ENCODE measurements at regions not wholly inside any gene's neighbourhood (a gene's known extent, or its start where the extent isn't known, plus 50 kb on each side); places are given as distances from the start of the nearest gene placed in this dataset.

DNA sequence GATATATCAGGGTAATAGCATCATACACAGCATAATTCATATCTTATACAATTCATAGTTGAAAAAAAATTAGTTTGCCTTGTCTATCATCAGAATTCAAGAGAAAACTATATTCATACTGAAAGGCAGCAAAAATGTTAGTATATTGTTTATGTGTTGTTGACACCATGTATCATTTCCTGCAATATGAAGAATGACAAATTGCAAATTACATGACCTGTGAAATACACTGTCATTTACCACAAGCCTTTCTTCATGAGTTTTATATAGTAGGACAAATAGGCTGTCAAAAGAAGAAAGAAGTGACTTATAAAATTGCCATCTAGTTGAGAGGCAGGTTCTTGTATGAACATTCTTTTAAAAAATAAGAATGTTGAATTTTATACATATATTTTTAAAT is 1136.3 kb upstream of the CDH9 start:
- peaks cover 3% of the 10 kb centered on the region; the same call in 2 of the 3 replicates for H3K36me3 Mint-ChIP-seq (ENCODE audit: low read depth)
- TF ChIP-seq REST (IDR thresholded peaks at IDR 0.05; ENCODE audit: unreplicated experiment) (no peak), CTCF (conservative IDR thresholded peaks at IDR 0.05; ENCODE audit: low read depth in 2 of 2) (no peak), STAT1 (IDR thresholded peaks at IDR 0.05; ENCODE audit: unreplicated experiment) (no peak), CREB1 (CRISPR knock-in tag; IDR thresholded peaks at IDR 0.05; ENCODE audit: low read depth) (no peak), EZH2phosphoT487 (IDR thresholded peaks at IDR 0.05; ENCODE audit: unreplicated experiment) (no peak), JUNB (IDR thresholded peaks at IDR 0.05; ENCODE audit: unreplicated experiment) (no peak), POLR2AphosphoS5 (IDR thresholded peaks at IDR 0.05; ENCODE audit: low read depth) (no peak), ZNF114 (CRISPR knock-in tag; IDR thresholded peaks at IDR 0.05) (no peak)
- TF ChIP-seq, protein P1, sequence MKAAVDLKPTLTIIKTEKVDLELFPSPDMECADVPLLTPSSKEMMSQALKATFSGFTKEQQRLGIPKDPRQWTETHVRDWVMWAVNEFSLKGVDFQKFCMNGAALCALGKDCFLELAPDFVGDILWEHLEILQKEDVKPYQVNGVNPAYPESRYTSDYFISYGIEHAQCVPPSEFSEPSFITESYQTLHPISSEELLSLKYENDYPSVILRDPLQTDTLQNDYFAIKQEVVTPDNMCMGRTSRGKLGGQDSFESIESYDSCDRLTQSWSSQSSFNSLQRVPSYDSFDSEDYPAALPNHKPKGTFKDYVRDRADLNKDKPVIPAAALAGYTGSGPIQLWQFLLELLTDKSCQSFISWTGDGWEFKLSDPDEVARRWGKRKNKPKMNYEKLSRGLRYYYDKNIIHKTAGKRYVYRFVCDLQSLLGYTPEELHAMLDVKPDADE (IDR thresholded peaks at IDR 0.05), result no peak
- Histone ChIP-seq H3K4me2 (no peak overlapping the region), H3K79me2 (replicated peaks; ENCODE audit: insufficient read depth) (no peaks in the 10 kb centered on the region), H3K4me1 (ENCODE audit: insufficient read depth) (no peaks in the 10 kb centered on the region), H3K4me3 (no peak overlapping the region), H3K9me2 (ENCODE audit: insufficient read depth) (peaks cover 9% of the 10 kb centered on the region; the same call in 1 of the 2 replicates), H3K27ac (ENCODE audit: low read depth) (no peak overlapping the region), H3K27me3 (ENCODE audit: insufficient read depth) (no peaks in the 10 kb centered on the region), H4K20me1 (replicated peaks; ENCODE audit: insufficient read depth) (no peaks in the 10 kb centered on the region), H2AFZ (no peak overlapping the region), H3K36me3 (ENCODE audit: insufficient read depth) (no peaks in the 10 kb centered on the region), H3F3A (replicated peaks; ENCODE audit: low read depth) (no peaks in the 10 kb centered on the region)
- no peak overlapping the region for H3K27ac Mint-ChIP-seq
- no peak overlapping the region for H3K4me3 Mint-ChIP-seq
- DNase-seq (ENCODE audit: low spot score), result no peak
- peaks cover 13% of the 10 kb centered on the region; the same call in 1 of the 3 replicates for H3K9me3 Mint-ChIP-seq
- no peak for ATAC-seq
- H3K4me1 Mint-ChIP-seq, result no peaks in the 10 kb centered on the region
- H3K27me3 Mint-ChIP-seq (ENCODE audit: insufficient read depth, low read depth, poor library complexity), result no peaks in the 10 kb centered on the region

- 0 out of 3 replicates have a peak, but pooled peaks cover 3% of the 10 kb centered on the region for H3K9me3 Mint-ChIP-seq
- H3K4me3 Mint-ChIP-seq, result no peak overlapping the region
- Histone ChIP-seq H3F3A (replicated peaks; ENCODE audit: low read depth) (no peaks in the 10 kb centered on the region), H2AFZ (no peak overlapping the region), H3K27me3 (ENCODE audit: insufficient read depth) (no peaks in the 10 kb centered on the region), H3K36me3 (ENCODE audit: insufficient read depth) (no peaks in the 10 kb centered on the region), H4K20me1 (replicated peaks; ENCODE audit: insufficient read depth) (no peaks in the 10 kb centered on the region), H3K4me1 (ENCODE audit: insufficient read depth) (no peaks in the 10 kb centered on the region), H3K4me3 (no peak overlapping the region), H3K4me2 (no peak overlapping the region), H3K9me2 (ENCODE audit: insufficient read depth) (no peaks in the 10 kb centered on the region), H3K27ac (ENCODE audit: low read depth) (no peak overlapping the region), H3K79me2 (replicated peaks; ENCODE audit: insufficient read depth) (no peaks in the 10 kb centered on the region)
- no peak overlapping the region for H3K27ac Mint-ChIP-seq
- no peak for DNase-seq (ENCODE audit: low spot score)
- H3K4me1 Mint-ChIP-seq, result no peaks in the 10 kb centered on the region
- no peak for ATAC-seq
- H3K36me3 Mint-ChIP-seq (ENCODE audit: low read depth), result peaks cover 3% of the 10 kb centered on the region; the same call in 2 of the 3 replicates
- no peaks in the 10 kb centered on the region for H3K27me3 Mint-ChIP-seq (ENCODE audit: insufficient read depth, low read depth, poor library complexity)
- TF ChIP-seq ZNF331 (CRISPR knock-in tag; IDR thresholded peaks at IDR 0.05; ENCODE audit: low read depth), result no peak
- no peak for TF ChIP-seq CREB1 (CRISPR knock-in tag; IDR thresholded peaks at IDR 0.05; ENCODE audit: low read depth)
- no peak for TF ChIP-seq CTCF (conservative IDR thresholded peaks at IDR 0.05; ENCODE audit: low read depth in 2 of 2)
- TF ChIP-seq EZH2 (IDR thresholded peaks at IDR 0.05; ENCODE audit: low read depth, unreplicated experiment), result no peak
- TF ChIP-seq JUNB (IDR thresholded peaks at IDR 0.05; ENCODE audit: unreplicated experiment), result no peak
- TF ChIP-seq ZNF114 (CRISPR knock-in tag; IDR thresholded peaks at IDR 0.05), result no peak
- TF ChIP-seq REST (IDR thresholded peaks at IDR 0.05; ENCODE audit: unreplicated experiment), result no peak
- TF ChIP-seq STAT1 (IDR thresholded peaks at IDR 0.05; ENCODE audit: unreplicated experiment), result no peak
Measured at GRCh38 chr5:28165096-28165495, 1126.7 kb upstream of the CDH9 start.

Data from GM23338 (cell line).